Uterus (tissue), 2 donors: ENCODE measurements at regions not wholly inside any gene's neighbourhood (a gene's known extent, or its start where the extent isn't known, plus 50 kb on each side); places are given as distances from the start of the nearest gene placed in this dataset.

ENCODE experiments used
- CTCF ChIP-seq, 4 experiments: fragments of 200-600 bp in 2 of 4; fragments of 450-650 bp in 2 of 4; sonication (generic) in 2 of 4; IDR thresholded peaks; one replicate each; pipeline ENCODE4 v1.5.1; 2016 to 2019; ENCODE audit warnings: antibody characterized with exemption in 4 of 4, mild to moderate bottlenecking in 2 of 4, moderate library complexity in 1 of 4
- POLR2A ChIP-seq, 2 donors: fragments of 450-650 bp; IDR thresholded peaks; one replicate each; pipeline ENCODE4 v1.6.1; 2016; ENCODE audit warnings: antibody characterized with exemption in 2 of 2, mild to moderate bottlenecking in 1 of 2, moderate library complexity in 1 of 2

GRCh38 chr22:49619301-49619700, 208.4 kb downstream of the BRD1 start:
- TF ChIP-seq CTCF (IDR thresholded peaks at IDR 0.05), result no peak
- no peak for TF ChIP-seq POLR2A (IDR thresholded peaks at IDR 0.05)
